ENCODE measurements at regions not wholly inside any gene's neighbourhood (a gene's known extent, or its start where the extent isn't known, plus 50 kb on each side); places are given as distances from the start of the nearest gene placed in this dataset.

DNA sequence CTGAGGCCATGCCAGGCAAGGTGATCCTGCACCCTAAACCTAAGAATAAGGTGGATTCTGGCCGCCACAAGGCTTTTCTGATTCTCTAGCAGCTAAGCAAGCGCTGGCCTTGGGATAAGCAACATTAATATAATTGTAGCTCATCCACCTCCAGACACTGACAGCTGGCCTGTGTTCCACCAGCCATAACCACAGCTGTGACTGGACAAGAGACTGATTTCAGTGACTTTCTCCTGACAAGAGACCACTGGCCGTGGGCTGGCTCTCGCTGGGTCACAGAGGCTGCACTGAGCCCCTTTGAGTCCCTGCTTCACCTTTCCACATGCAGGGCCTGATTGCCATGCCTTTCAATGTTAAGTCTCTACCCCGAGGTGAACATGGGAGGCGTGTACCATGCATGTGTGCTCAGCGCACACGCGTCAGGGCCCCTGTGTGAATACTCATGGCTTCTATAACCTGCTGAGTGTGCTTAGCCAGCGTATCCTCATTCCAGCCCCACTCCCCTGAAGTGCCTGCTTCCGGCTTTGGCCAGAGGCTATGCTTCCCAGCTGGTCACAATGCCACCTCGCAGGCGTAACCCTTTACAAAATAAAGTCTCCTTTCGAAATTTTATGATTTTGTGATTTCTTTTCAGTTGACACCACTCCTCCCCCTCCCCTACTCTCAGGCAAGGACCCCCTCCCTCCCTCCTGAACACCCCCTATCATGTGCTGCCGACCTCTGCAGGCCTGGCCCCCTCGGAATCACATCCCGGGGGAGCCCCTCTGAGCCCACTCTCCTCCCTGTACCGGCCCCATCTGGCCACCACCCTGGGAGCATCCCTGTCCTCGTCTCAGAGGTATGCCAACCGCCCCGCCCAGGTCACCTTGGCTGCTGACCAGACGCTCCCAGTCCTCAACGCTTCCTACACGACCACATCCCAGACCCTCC, 128.1 kb downstream of the CTTN start:
- TF ChIP-seq, protein P1, sequence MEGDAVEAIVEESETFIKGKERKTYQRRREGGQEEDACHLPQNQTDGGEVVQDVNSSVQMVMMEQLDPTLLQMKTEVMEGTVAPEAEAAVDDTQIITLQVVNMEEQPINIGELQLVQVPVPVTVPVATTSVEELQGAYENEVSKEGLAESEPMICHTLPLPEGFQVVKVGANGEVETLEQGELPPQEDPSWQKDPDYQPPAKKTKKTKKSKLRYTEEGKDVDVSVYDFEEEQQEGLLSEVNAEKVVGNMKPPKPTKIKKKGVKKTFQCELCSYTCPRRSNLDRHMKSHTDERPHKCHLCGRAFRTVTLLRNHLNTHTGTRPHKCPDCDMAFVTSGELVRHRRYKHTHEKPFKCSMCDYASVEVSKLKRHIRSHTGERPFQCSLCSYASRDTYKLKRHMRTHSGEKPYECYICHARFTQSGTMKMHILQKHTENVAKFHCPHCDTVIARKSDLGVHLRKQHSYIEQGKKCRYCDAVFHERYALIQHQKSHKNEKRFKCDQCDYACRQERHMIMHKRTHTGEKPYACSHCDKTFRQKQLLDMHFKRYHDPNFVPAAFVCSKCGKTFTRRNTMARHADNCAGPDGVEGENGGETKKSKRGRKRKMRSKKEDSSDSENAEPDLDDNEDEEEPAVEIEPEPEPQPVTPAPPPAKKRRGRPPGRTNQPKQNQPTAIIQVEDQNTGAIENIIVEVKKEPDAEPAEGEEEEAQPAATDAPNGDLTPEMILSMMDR (CRISPR knock-in tag; IDR thresholded peaks at IDR 0.05) = no peak
- TF ChIP-seq ZNF552 (CRISPR knock-in tag; IDR thresholded peaks at IDR 0.05; ENCODE audit: borderline replicate concordance) = no peak
- TF ChIP-seq ZBTB7B (CRISPR knock-in tag; IDR thresholded peaks at IDR 0.05) = no peak
- TF ChIP-seq ZNF274 (CRISPR knock-in tag; IDR thresholded peaks at IDR 0.05) = no peak
- TF ChIP-seq MYC (CRISPR knock-in tag; IDR thresholded peaks at IDR 0.05; ENCODE audit: borderline replicate concordance) = no peak
- no peak for TF ChIP-seq HINFP (CRISPR knock-in tag; IDR thresholded peaks at IDR 0.05; ENCODE audit: low read depth)
- TF ChIP-seq, protein P2, sequence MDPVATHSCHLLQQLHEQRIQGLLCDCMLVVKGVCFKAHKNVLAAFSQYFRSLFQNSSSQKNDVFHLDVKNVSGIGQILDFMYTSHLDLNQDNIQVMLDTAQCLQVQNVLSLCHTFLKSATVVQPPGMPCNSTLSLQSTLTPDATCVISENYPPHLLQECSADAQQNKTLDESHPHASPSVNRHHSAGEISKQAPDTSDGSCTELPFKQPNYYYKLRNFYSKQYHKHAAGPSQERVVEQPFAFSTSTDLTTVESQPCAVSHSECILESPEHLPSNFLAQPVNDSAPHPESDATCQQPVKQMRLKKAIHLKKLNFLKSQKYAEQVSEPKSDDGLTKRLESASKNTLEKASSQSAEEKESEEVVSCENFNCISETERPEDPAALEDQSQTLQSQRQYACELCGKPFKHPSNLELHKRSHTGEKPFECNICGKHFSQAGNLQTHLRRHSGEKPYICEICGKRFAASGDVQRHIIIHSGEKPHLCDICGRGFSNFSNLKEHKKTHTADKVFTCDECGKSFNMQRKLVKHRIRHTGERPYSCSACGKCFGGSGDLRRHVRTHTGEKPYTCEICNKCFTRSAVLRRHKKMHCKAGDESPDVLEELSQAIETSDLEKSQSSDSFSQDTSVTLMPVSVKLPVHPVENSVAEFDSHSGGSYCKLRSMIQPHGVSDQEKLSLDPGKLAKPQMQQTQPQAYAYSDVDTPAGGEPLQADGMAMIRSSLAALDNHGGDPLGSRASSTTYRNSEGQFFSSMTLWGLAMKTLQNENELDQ (CRISPR knock-in tag; IDR thresholded peaks at IDR 0.05; ENCODE audit: borderline replicate concordance) = no peak
- TF ChIP-seq TAF1 (CRISPR knock-in tag; IDR thresholded peaks at IDR 0.05) = no peak
- no peak for TF ChIP-seq ZNF570 (CRISPR knock-in tag; IDR thresholded peaks at IDR 0.05; ENCODE audit: borderline replicate concordance)
